Lower lobe of right lung (tissue), 2 donors: ENCODE measurements at regions not wholly inside any gene's neighbourhood (a gene's known extent, or its start where the extent isn't known, plus 50 kb on each side); places are given as distances from the start of the nearest gene placed in this dataset.

Experiments used
- ATAC-seq, 2 donors: fragments of 200-7000 bp; cut with Tn5 transposase; one replicate each; pipeline ENCODE4 v1.9.1; 2020 to 2022; ENCODE audit warnings: mild to moderate bottlenecking in 2 of 2, moderate library complexity in 2 of 2
- DNase-seq: peaks from one replicate; pipeline ENCODE4 v3.0.0-alpha.2; 2020
- H3K27ac ChIP-seq: fragments of 200-600 bp; one replicate; pipeline ENCODE4 v1.8.0; 2022
- H3K27me3 ChIP-seq: fragments of 200-600 bp; one replicate; pipeline ENCODE4 v1.8.0; 2022; ENCODE audit warnings: low read depth
- H3K36me3 ChIP-seq: fragments of 200-600 bp; one replicate; pipeline ENCODE4 v1.8.0; 2022; ENCODE audit warnings: mild to moderate bottlenecking
- H3K4me1 ChIP-seq: fragments of 200-600 bp; one replicate; pipeline ENCODE4 v1.8.0; 2022
- H3K4me3 ChIP-seq: fragments of 200-600 bp; one replicate; pipeline ENCODE4 v1.8.0; 2022; ENCODE audit warnings: mild to moderate bottlenecking
- H3K9me3 ChIP-seq: fragments of 200-600 bp; one replicate; pipeline ENCODE4 v1.8.0; 2022
- CTCF ChIP-seq: fragments of 200-600 bp; IDR thresholded peaks from one replicate; pipeline ENCODE4 v1.8.0; 2022; ENCODE audit warnings: antibody characterized with exemption, mild to moderate bottlenecking
- intact Hi-C: fragments of 100-400 bp; cut with DNase I; formaldehyde crosslinking; loops from one replicate; pipeline ENCODE4 v1.11.0; 2022
- donor health status: DM: no; HTN: yes; CAD: no; lungs with severe emphysema.

- Histone ChIP-seq H3K4me3 (no peak overlapping the region), H3K36me3 (no peaks in the 10 kb centered on the region), H3K27me3 (no peaks in the 10 kb centered on the region), H3K9me3 (no peaks in the 10 kb centered on the region), H3K27ac (peak overlapping the region; percentile 36), H3K4me1 (no peaks in the 10 kb centered on the region)
- intact Hi-C loops: no loop called here
- no peak for TF ChIP-seq CTCF
- ATAC-seq (peak; percentile 70 to 86), DNase-seq (no peak)
Observed at GRCh38 chr12:38124247-38125012, 192.1 kb upstream of the ALG10B start.

DNA sequence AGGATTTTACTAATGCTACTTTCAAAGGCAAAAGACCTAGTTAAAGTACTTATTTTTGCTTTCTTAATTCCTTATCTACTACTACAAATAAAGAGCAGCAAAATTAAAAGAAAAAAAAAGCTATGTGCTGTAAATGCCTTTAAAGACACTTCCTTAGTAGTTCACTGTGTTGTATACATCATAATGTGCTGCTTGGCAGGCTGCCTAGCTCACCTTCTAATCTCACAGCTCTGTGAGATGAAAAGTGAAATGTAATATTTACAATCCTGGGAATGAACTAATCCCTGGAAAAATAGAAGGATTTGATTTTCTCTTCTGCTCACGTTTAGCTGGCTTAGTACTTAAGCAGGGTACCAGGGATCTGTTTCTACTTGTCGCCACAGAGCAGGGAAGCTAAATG, 184.4 kb upstream of the ALG10B start:
- Histone ChIP-seq H3K36me3 (no peaks in the 10 kb centered on the region), H3K9me3 (no peaks in the 10 kb centered on the region), H3K27me3 (no peaks in the 10 kb centered on the region), H3K4me3 (no peak overlapping the region), H3K27ac (no peak overlapping the region), H3K4me1 (no peaks in the 10 kb centered on the region)
- TF ChIP-seq CTCF: no peak
- ATAC-seq: no peak
- no peak for DNase-seq
- intact Hi-C loops: no loop called here

- intact Hi-C loops: no loop called here
- H3K4me1 ChIP-seq: peaks cover 12% of the 10 kb centered on the region
- H3K9me3 ChIP-seq: no peaks in the 10 kb centered on the region
- no peak overlapping the region for H3K27ac ChIP-seq
- DNase-seq (no peak), ATAC-seq (no peak)
- H3K36me3 ChIP-seq: no peaks in the 10 kb centered on the region
- no peaks in the 10 kb centered on the region for H3K27me3 ChIP-seq
- H3K4me3 ChIP-seq: no peak overlapping the region
- TF ChIP-seq CTCF: no peak
Observed at GRCh38 chr12:38137287-38137686, 179.3 kb upstream of the ALG10B start.

DNA sequence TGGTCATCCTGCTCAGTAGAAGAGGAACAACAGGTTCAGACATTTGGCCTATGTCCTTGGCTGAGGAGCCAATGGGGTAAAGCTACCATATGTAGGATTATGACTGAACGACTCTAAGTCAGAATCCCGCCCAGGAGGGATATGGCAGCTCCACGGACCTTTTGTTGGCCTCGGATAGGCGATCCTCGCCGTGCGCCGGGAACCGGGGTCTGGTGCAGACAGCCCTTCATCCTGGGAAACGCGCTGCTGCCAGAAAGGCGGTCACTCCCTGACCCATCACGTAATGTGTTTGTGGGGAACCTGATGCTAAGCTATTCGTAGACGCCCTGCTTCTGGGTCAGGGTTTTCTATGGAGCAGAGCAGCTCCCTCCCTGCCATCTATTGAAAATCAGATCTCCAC, 178.9 kb upstream of the ALG10B start:
- DNase-seq: no peak
- Histone ChIP-seq H3K27ac (no peak overlapping the region), H3K4me3 (peak overlapping the region; percentile 52), H3K4me1 (peaks cover 12% of the 10 kb centered on the region), H3K9me3 (no peaks in the 10 kb centered on the region), H3K36me3 (no peaks in the 10 kb centered on the region), H3K27me3 (no peaks in the 10 kb centered on the region)
- ATAC-seq: peak in 1 of 2 donors; percentile 3
- TF ChIP-seq CTCF: no peak
- intact Hi-C loops: no loop called here

DNA sequence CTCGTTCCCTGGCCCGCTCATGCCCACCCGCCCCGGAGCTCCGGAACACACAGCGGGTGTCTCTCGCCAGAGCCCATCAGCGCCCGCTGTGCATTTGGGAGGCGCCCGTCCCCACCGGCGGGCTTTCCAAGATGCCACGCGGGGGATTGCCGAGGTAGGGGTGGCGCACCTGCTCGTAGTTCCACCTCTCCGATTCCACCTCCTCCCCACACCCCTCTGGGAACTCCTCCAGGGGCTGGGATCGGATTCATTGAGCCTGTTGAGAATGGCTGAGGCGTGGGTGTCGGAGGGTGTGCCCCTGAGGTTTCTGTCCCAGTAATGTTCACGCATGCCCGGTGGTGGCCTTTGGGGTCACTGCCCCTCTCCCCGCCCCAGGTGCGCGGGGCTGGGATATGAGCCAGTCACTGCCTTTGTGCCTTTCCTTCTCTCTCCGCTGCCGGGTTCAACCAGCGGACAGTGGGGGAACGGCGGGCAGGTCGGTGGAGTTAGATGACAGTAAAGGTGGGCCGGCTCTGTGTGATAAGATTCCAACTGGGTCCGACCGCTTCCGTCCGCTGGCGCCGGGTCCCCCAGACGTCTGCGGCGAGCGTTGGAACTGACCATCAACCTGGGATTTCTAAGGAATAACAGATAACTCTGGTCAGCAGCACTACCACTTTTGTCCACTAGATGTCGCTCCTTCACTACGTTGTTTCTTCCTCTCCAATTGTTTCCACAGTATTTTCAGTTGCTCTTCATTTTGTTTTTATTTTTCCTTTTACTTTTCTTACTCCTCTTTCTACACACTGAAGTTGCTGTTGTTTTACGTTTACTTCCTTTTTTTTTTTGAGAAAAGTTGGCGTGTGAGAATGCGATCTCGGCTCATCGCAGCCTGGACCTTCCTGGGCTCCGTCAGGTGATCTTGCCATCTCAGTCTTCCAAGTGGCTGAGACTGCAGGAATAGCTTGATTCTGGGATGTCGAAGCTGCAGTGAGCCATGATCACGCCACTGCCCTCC, 178.1 kb upstream of the ALG10B start:
- H3K4me1 ChIP-seq: peaks cover 12% of the 10 kb centered on the region
- no peaks in the 10 kb centered on the region for H3K9me3 ChIP-seq
- DNase-seq (no peak), ATAC-seq (peak; percentile 88 to 89)
- TF ChIP-seq CTCF: peak; percentile 97
- H3K27me3 ChIP-seq: no peaks in the 10 kb centered on the region
- peak overlapping the region; percentile 52 for H3K4me3 ChIP-seq
- H3K27ac ChIP-seq: no peak overlapping the region
- no peaks in the 10 kb centered on the region for H3K36me3 ChIP-seq
- intact Hi-C loops: no loop called here
